Glutamatergic neuron (in vitro differentiated cells): ENCODE measurements at regions not wholly inside any gene's neighbourhood (a gene's known extent, or its start where the extent isn't known, plus 50 kb on each side); places are given as distances from the start of the nearest gene placed in this dataset.

Experiments
- DNase-seq: peaks from one replicate; pipeline ENCODE4 v3.0.0; 2022
- H3K27ac Mint-ChIP-seq: one replicate; pipeline ENCODE4 v1.8.0; 2020; ENCODE audit warnings: mild to moderate bottlenecking, mixed read lengths, inconsistent platforms; ENCODE audit not compliant: unreplicated experiment
- H3K27me3 Mint-ChIP-seq: one replicate; pipeline ENCODE4 v1.8.0; 2020; ENCODE audit warnings: mild to moderate bottlenecking, moderate library complexity, mixed read lengths, inconsistent platforms; ENCODE audit not compliant: unreplicated experiment
- H3K36me3 Mint-ChIP-seq: one replicate; pipeline ENCODE4 v1.8.0; 2020; ENCODE audit warnings: mild to moderate bottlenecking, mixed read lengths, inconsistent platforms; ENCODE audit not compliant: unreplicated experiment
- H3K4me1 Mint-ChIP-seq: one replicate; pipeline ENCODE4 v1.8.0; 2020; ENCODE audit warnings: mild to moderate bottlenecking, low read depth, mixed read lengths, inconsistent platforms; ENCODE audit not compliant: unreplicated experiment
- H3K4me3 Mint-ChIP-seq: one replicate; pipeline ENCODE4 v1.8.0; 2020; ENCODE audit warnings: mild to moderate bottlenecking, mixed read lengths, inconsistent platforms; ENCODE audit not compliant: unreplicated experiment
- H3K9me3 Mint-ChIP-seq: one replicate; pipeline ENCODE4 v1.8.0; 2020; ENCODE audit warnings: mild to moderate bottlenecking, moderate library complexity, mixed read lengths, inconsistent platforms; ENCODE audit not compliant: unreplicated experiment
- TF ChIP-seq, protein P1 (sequence below): fragments of 200-600 bp; sonication (generic); IDR thresholded peaks from one replicate; pipeline ENCODE4 v1.5.0; 2021; ENCODE audit not compliant: partially characterized antibody, unreplicated experiment

DNA sequence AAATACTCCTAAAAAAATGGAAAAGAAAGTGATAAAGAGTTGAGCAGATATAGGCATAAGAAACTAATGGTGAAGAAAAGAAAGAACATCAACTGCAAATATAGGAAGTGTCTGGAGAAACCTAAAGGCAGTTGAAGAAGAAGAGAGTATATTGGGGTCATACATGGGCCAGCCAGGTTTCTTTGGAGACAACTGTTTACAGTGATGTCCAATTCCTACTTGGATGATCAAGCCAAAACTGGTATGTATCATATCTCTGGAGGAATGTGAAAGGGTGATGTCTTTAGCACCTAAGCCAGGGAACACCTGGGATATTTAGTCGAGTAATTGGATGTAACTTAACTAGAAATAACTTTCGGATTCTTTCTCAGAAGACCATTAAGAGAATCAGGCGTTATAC is 129.3 kb upstream of the FLRT2 start:
- H3K27me3 Mint-ChIP-seq = no peaks in the 10 kb centered on the region
- no peaks in the 10 kb centered on the region for H3K4me1 Mint-ChIP-seq
- H3K36me3 Mint-ChIP-seq = no peaks in the 10 kb centered on the region
- H3K27ac Mint-ChIP-seq = no peak overlapping the region
- TF ChIP-seq, protein P1, sequence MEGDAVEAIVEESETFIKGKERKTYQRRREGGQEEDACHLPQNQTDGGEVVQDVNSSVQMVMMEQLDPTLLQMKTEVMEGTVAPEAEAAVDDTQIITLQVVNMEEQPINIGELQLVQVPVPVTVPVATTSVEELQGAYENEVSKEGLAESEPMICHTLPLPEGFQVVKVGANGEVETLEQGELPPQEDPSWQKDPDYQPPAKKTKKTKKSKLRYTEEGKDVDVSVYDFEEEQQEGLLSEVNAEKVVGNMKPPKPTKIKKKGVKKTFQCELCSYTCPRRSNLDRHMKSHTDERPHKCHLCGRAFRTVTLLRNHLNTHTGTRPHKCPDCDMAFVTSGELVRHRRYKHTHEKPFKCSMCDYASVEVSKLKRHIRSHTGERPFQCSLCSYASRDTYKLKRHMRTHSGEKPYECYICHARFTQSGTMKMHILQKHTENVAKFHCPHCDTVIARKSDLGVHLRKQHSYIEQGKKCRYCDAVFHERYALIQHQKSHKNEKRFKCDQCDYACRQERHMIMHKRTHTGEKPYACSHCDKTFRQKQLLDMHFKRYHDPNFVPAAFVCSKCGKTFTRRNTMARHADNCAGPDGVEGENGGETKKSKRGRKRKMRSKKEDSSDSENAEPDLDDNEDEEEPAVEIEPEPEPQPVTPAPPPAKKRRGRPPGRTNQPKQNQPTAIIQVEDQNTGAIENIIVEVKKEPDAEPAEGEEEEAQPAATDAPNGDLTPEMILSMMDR = no peak
- H3K4me3 Mint-ChIP-seq = no peak overlapping the region
- H3K9me3 Mint-ChIP-seq = no peaks in the 10 kb centered on the region
- DNase-seq = no peak

DNA sequence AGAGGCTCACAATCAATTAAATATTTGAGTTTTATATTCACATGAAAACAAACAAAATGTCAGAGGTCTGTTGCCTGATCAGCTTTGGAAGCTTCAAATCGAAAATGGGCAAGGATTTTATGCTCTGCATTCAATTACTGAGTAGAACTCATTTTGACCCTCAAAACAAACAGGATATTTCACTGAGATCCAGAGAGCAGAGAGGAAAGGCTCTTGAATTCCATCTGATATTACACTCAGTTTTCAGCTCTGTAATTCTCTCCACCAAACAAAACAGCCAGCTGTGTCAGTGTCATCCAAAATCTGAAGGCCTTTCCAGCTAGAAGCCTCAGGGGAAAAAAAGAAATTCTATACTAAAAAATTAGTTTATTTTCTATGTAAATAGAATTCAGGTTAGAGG is 128.6 kb upstream of the FLRT2 start:
- no peak overlapping the region for H3K27ac Mint-ChIP-seq

DNA sequence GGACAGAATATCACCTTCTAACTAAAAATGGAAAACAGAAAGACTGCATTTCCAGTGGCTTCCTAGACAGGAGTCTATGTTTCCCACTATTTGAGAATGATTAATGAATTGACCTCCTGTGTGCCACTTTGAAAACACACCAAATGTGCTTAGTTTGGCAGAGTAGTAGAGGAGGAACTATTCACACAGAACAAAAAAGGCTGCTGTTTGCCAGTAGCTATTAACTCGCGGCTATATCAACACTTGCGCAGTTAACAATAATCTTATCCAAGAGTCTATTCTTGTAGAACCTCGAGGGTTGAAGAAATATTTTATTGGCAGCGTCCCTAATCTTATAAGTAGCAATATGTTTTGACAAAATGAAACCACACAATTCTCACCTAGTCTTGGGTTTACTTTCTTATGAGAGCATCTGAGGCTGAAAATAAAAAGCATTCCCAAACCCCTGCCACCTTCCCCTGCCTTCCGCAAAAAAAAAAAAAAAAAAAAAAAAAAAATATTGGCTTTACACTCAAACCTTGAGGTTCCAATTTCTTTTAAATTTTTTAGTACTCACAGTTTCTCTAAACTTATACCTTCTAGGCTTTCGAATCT is 127.3 kb upstream of the FLRT2 start:
- H3K4me1 Mint-ChIP-seq = no peaks in the 10 kb centered on the region
- no peaks in the 10 kb centered on the region for H3K27me3 Mint-ChIP-seq
- H3K36me3 Mint-ChIP-seq = no peaks in the 10 kb centered on the region
- H3K4me3 Mint-ChIP-seq = no peak overlapping the region
- no peak overlapping the region for H3K27ac Mint-ChIP-seq
- no peaks in the 10 kb centered on the region for H3K9me3 Mint-ChIP-seq
- TF ChIP-seq, protein P1 = no peak
- DNase-seq = no peak

More for the DNA sequence above, 128.6 kb upstream of the FLRT2 start:
- no peaks in the 10 kb centered on the region for H3K4me1 Mint-ChIP-seq
- no peaks in the 10 kb centered on the region for H3K36me3 Mint-ChIP-seq
- no peaks in the 10 kb centered on the region for H3K27me3 Mint-ChIP-seq
- DNase-seq = no peak
- TF ChIP-seq, protein P1 = no peak
- no peaks in the 10 kb centered on the region for H3K9me3 Mint-ChIP-seq
- H3K4me3 Mint-ChIP-seq = no peak overlapping the region

DNA sequence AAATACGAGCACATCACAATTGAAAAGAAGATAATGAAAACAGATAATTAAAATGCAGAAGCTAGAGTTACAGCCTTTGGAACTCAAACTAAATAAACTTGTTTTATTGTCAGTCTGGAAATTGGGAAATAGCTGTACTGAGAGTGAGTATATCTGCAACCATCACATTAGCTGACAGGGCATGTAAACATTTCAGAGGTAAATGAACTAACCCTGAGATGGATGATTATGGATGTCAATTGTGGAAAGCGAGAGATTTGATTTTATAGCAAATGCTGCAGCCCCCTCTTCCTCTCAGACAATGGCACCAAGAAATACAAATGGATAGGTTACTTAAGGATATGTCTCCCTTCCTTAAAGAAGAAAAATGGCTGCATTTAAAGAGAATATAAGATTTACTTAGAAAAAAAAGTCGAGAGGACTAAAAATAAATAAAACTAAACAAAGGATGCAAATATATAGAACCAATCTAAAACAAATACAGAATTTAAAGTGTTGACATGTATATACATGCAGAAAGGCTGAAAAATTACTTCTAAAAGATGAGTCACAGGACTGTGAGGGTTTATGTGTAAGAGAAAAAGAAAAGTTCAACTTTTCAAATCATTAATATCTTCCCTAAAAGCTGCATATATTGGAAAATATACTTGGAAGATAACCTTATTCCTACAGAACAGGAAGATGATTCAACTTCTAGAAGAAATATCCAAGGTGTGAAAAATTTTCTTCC is 120.3 kb upstream of the FLRT2 start:
- Mint-ChIP-seq H3K27ac (no peak overlapping the region), H3K36me3 (no peaks in the 10 kb centered on the region), H3K4me1 (no peaks in the 10 kb centered on the region), H3K9me3 (no peaks in the 10 kb centered on the region), H3K4me3 (no peak overlapping the region), H3K27me3 (no peaks in the 10 kb centered on the region)
- TF ChIP-seq, protein P1 = no peak
- no peak for DNase-seq

DNA sequence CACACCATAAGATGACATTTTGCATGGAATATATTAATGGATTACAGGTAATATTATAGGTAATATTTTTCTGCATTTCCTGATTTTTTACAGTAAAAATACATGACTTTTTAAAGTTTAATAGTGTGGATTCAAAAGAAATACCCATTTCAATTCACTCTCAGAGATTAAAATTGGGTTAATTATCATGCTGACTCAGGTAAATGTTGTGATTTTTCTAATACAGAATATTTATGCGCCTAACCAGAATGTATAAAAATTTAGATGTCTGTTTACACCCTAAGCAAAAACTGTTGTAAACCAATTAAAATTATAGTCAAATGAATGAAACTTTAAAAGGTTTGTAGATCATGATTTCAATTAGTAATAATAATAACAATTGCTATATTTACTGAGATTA is 117.2 kb upstream of the FLRT2 start:
- no peak overlapping the region for H3K4me3 Mint-ChIP-seq
- H3K27ac Mint-ChIP-seq = no peak overlapping the region
- TF ChIP-seq, protein P1 = no peak
- H3K27me3 Mint-ChIP-seq = no peaks in the 10 kb centered on the region
- H3K36me3 Mint-ChIP-seq = no peaks in the 10 kb centered on the region
- DNase-seq = no peak
- H3K9me3 Mint-ChIP-seq = no peaks in the 10 kb centered on the region
- H3K4me1 Mint-ChIP-seq = no peaks in the 10 kb centered on the region
